ENCODE measurements at regions not wholly inside any gene's neighbourhood (a gene's known extent, or its start where the extent isn't known, plus 50 kb on each side); places are given as distances from the start of the nearest gene placed in this dataset.

DNA sequence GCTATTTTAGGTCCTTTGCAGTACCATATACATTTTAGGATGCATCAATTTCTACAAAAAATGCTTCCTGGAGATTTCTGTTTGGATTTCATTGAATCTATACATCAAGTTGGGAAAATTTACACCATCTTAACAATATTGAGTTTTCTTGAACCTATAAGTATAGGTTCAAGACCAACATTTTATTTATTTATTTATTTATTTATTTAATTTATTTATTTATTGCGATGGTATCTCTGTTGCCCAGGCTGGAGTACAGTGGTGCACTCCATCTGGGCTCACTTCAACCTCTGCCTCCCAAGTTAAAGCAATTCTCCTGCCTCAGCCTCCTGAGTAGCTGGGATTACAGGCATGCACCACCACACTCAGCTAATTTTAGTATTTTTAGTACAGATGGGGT, 125.0 kb upstream of the HS3ST2 start:
- Histone ChIP-seq H3K27ac (ENCODE audit: low read length in 2 of 2) (no peak overlapping the region), H3K36me3 (replicated peaks in 1 of 2; ENCODE audit: control extremely low read depth in 1 of 2, control insufficient read depth in 1 of 2, extremely low read depth in 1 of 2, insufficient read depth in 2 of 2, low read length in 1 of 2) (no peaks in the 10 kb centered on the region), H4K20me1 (ENCODE audit: control insufficient read depth, insufficient read depth, low read length, poor library complexity, severe bottlenecking) (no peaks in the 10 kb centered on the region), H3K9me3 (ENCODE audit: control extremely low read depth in 1 of 3, control insufficient read depth in 2 of 3, insufficient read depth in 1 of 3, low read length in 2 of 3) (peaks cover 4 to 10% (median 7%) of the 10 kb centered on the region in 3 donors), H3K4me2 (replicated peaks; ENCODE audit: low read depth, low read length, poor library complexity, severe bottlenecking) (no peak overlapping the region), H3K79me2 (ENCODE audit: control insufficient read depth, insufficient read depth, low read length) (no peaks in the 10 kb centered on the region), H2AFZ (ENCODE audit: insufficient read depth, low read depth, low read length, poor library complexity, severe bottlenecking) (no peak overlapping the region), H3K27me3 (replicated peaks in 1 of 4; ENCODE audit: control extremely low read depth in 1 of 4, control insufficient read depth in 3 of 4, insufficient read depth in 4 of 4, low read length in 3 of 4) (peaks cover 0 to 15% (median 2%) of the 10 kb centered on the region in 4 experiments), H3K4me1 (ENCODE audit: control insufficient read depth in 2 of 2, insufficient read depth in 2 of 2, low read length in 2 of 2) (no peaks in the 10 kb centered on the region), H3K4me3 (ENCODE audit: control extremely low read depth in 1 of 5, extremely low read depth in 1 of 5, insufficient read depth in 1 of 5, low read depth in 2 of 5, low read length in 4 of 5) (no peak overlapping the region), H3K9ac (ENCODE audit: low read length) (no peak overlapping the region)
- ATAC-seq (ENCODE audit: low read depth) (no peak), DNase-seq (no peak)
- ChIA-PET POLR2A (no interaction called here), CTCF (interaction anchor here (1.5 kb wide), 1 partner anchor 11 kb away, joined by 5 read pairs; no protein-coding TSS in a partner anchor)
- H3K9me3 Mint-ChIP-seq (ENCODE audit: insufficient read depth), result peaks cover 4% of the 10 kb centered on the region
- H3K27ac Mint-ChIP-seq, result no peak overlapping the region
- intact Hi-C loops (cut with micrococcal nuclease), result no loop called here
- TF ChIP-seq, protein P1, sequence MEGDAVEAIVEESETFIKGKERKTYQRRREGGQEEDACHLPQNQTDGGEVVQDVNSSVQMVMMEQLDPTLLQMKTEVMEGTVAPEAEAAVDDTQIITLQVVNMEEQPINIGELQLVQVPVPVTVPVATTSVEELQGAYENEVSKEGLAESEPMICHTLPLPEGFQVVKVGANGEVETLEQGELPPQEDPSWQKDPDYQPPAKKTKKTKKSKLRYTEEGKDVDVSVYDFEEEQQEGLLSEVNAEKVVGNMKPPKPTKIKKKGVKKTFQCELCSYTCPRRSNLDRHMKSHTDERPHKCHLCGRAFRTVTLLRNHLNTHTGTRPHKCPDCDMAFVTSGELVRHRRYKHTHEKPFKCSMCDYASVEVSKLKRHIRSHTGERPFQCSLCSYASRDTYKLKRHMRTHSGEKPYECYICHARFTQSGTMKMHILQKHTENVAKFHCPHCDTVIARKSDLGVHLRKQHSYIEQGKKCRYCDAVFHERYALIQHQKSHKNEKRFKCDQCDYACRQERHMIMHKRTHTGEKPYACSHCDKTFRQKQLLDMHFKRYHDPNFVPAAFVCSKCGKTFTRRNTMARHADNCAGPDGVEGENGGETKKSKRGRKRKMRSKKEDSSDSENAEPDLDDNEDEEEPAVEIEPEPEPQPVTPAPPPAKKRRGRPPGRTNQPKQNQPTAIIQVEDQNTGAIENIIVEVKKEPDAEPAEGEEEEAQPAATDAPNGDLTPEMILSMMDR (IDR thresholded peaks at IDR 0.05), result no peak
- TF ChIP-seq EZH2 (IDR thresholded peaks at IDR 0.05; ENCODE audit: borderline replicate concordance, insufficient read depth, low read depth, low read length, poor library complexity, severe bottlenecking), result no peak
- H3K27me3 Mint-ChIP-seq, result peaks cover under 1% of the 10 kb centered on the region
- H3K4me1 Mint-ChIP-seq, result peaks cover 3% of the 10 kb centered on the region
- H3K4me3 Mint-ChIP-seq, result no peak overlapping the region
- no CpG with 5 or more reads among the region's 1 CpG for WGBS (ENCODE audit: insufficient coverage)

DNA sequence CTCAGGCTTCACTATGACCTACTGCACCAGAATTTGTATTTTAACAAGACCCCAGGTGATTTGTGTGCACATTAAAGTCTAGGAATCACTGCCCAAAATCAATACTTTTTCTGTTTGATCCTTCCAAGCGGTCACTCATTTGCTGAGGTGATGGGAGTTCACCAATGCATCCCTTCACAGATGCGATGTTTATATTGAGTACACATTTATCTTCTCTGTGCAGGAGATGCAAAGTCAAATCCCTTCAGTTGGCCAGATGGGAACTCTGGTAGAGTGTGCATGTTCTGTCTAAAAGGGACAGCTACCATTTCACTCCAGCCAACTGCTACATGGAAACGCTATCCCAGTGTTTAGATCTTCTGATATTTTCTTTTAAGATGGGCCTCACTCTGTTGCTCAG, 122.6 kb upstream of the HS3ST2 start:
- H4K20me1 ChIP-seq (ENCODE audit: control insufficient read depth, insufficient read depth, low read length, poor library complexity, severe bottlenecking), result no peaks in the 10 kb centered on the region
- ChIA-PET CTCF (interaction anchor here (0.9 kb wide), 1 partner anchor 48 kb away, joined by 3 read pairs; no protein-coding TSS in a partner anchor), POLR2A (no interaction called here)
- H2AFZ ChIP-seq (ENCODE audit: insufficient read depth, low read depth, low read length, poor library complexity, severe bottlenecking), result no peak overlapping the region
- H3K4me3 ChIP-seq (ENCODE audit: control extremely low read depth in 1 of 5, extremely low read depth in 1 of 5, insufficient read depth in 1 of 5, low read depth in 2 of 5, low read length in 4 of 5), result no peak overlapping the region
- Mint-ChIP-seq H3K27ac (no peak overlapping the region), H3K4me1 (no peaks in the 10 kb centered on the region), H3K27me3 (peaks cover 1% of the 10 kb centered on the region), H3K4me3 (no peak overlapping the region), H3K9me3 (ENCODE audit: insufficient read depth) (peaks cover 4% of the 10 kb centered on the region)
- ATAC-seq (ENCODE audit: low read depth) (no peak), DNase-seq (no peak)
- H3K36me3 ChIP-seq (replicated peaks in 1 of 2; ENCODE audit: control extremely low read depth in 1 of 2, control insufficient read depth in 1 of 2, extremely low read depth in 1 of 2, insufficient read depth in 2 of 2, low read length in 1 of 2), result no peaks in the 10 kb centered on the region
- TF ChIP-seq, protein P1 (IDR thresholded peaks at IDR 0.05), result no peak
- TF ChIP-seq EZH2 (IDR thresholded peaks at IDR 0.05; ENCODE audit: borderline replicate concordance, insufficient read depth, low read depth, low read length, poor library complexity, severe bottlenecking), result no peak
- peaks cover 0 to 21% (median 4%) of the 10 kb centered on the region in 4 experiments for H3K27me3 ChIP-seq (replicated peaks in 1 of 4; ENCODE audit: control extremely low read depth in 1 of 4, control insufficient read depth in 3 of 4, insufficient read depth in 4 of 4, low read length in 3 of 4)
- H3K79me2 ChIP-seq (ENCODE audit: control insufficient read depth, insufficient read depth, low read length), result no peaks in the 10 kb centered on the region
- WGBS (ENCODE audit: insufficient coverage), result 94% methylated on average over 3 of the region's 3 CpGs
- intact Hi-C loops (cut with micrococcal nuclease), result no loop called here
- H3K9me3 ChIP-seq (ENCODE audit: control extremely low read depth in 1 of 3, control insufficient read depth in 2 of 3, insufficient read depth in 1 of 3, low read length in 2 of 3), result peaks cover 4 to 8% (median 7%) of the 10 kb centered on the region in 3 donors
- H3K4me2 ChIP-seq (replicated peaks; ENCODE audit: low read depth, low read length, poor library complexity, severe bottlenecking), result no peak overlapping the region
- no peak overlapping the region for H3K9ac ChIP-seq (ENCODE audit: low read length)
- no peaks in the 10 kb centered on the region for H3K4me1 ChIP-seq (ENCODE audit: control insufficient read depth in 2 of 2, insufficient read depth in 2 of 2, low read length in 2 of 2)
- no peak overlapping the region for H3K27ac ChIP-seq (ENCODE audit: low read length in 2 of 2)

Data from B cell (primary cell).